VCaP (cell line): ENCODE measurements at regions not wholly inside any gene's neighbourhood (a gene's known extent, or its start where the extent isn't known, plus 50 kb on each side); places are given as distances from the start of the nearest gene placed in this dataset.

Source experiments
- H3K27ac ChIP-seq: fragments of 450-650 bp; 2 replicates; pipeline ENCODE4 v1.5.1; 2017
- TF ChIP-seq, protein P1 (sequence below): fragments of 450-650 bp; conservative IDR thresholded peaks from 2 replicates; pipeline ENCODE4 v1.5.1; 2017; ENCODE audit warnings: mild to moderate bottlenecking, moderate library complexity

DNA sequence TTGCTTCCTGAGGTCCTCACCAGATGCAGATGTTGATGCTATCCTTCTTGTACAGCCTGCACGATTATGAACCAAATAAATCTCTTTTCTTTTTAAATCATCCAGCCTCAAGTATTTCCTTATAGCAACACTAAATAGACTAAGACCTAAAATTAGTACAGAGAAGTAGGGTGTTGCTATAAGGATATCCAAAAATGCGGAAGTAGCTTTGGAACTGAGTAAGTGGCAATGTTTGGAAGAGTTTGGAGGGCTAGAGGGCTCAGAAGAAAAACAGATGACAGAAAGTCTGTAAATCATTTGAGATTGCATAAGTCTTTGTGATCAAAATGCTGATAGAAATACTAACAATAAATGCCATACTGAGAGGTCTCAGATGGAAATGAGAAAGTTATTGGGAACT, 894.9 kb downstream of the DIPK2A start:
- TF ChIP-seq, protein P1, sequence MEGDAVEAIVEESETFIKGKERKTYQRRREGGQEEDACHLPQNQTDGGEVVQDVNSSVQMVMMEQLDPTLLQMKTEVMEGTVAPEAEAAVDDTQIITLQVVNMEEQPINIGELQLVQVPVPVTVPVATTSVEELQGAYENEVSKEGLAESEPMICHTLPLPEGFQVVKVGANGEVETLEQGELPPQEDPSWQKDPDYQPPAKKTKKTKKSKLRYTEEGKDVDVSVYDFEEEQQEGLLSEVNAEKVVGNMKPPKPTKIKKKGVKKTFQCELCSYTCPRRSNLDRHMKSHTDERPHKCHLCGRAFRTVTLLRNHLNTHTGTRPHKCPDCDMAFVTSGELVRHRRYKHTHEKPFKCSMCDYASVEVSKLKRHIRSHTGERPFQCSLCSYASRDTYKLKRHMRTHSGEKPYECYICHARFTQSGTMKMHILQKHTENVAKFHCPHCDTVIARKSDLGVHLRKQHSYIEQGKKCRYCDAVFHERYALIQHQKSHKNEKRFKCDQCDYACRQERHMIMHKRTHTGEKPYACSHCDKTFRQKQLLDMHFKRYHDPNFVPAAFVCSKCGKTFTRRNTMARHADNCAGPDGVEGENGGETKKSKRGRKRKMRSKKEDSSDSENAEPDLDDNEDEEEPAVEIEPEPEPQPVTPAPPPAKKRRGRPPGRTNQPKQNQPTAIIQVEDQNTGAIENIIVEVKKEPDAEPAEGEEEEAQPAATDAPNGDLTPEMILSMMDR, result no peak
- no peak overlapping the region for H3K27ac ChIP-seq

- TF ChIP-seq, protein P1, result no peak
- no peak overlapping the region for H3K27ac ChIP-seq
Measured at GRCh38 chr3:144868506-144868905, 896.9 kb downstream of the DIPK2A start.

- TF ChIP-seq, protein P1, result no peak
Measured at GRCh38 chr3:144873066-144873465, 901.4 kb downstream of the DIPK2A start.

GRCh38 chr3:144875211-144875610, 903.6 kb downstream of the DIPK2A start:
- no peak overlapping the region for H3K27ac ChIP-seq
- TF ChIP-seq, protein P1, result no peak

More at GRCh38 chr3:144873066-144873465, 901.4 kb downstream of the DIPK2A start:
- no peak overlapping the region for H3K27ac ChIP-seq

GRCh38 chr3:144877356-144877755, 905.7 kb downstream of the DIPK2A start:
- TF ChIP-seq, protein P1, result no peak
- H3K27ac ChIP-seq, result no peak overlapping the region

- no peak overlapping the region for H3K27ac ChIP-seq
- TF ChIP-seq, protein P1, result no peak
Measured at GRCh38 chr3:144879701-144880100, 908.1 kb downstream of the DIPK2A start.

- no peak overlapping the region for H3K27ac ChIP-seq
- TF ChIP-seq, protein P1, result no peak
Measured at GRCh38 chr3:144893980-144894379, 922.4 kb downstream of the DIPK2A start.
